WTC11 (cell line): ENCODE measurements at regions not wholly inside any gene's neighbourhood (a gene's known extent, or its start where the extent isn't known, plus 50 kb on each side); places are given as distances from the start of the nearest gene placed in this dataset.

ENCODE experiments used
- AFF4 ChIP-seq: sonication (generic); formaldehyde crosslinking; IDR thresholded peaks from 2 replicates; pipeline ENCODE4 v1.8.1; 2023; ENCODE audit warnings: mild to moderate bottlenecking, missing genetic modification reagents, borderline replicate concordance
- CTCF ChIP-seq: fragments of 200-600 bp; IDR thresholded peaks from 2 replicates; pipeline ENCODE4 v1.8.0; 2022; ENCODE audit warnings: antibody characterized with exemption
- ETV6 ChIP-seq: sonication (generic); formaldehyde crosslinking; IDR thresholded peaks from 2 replicates; pipeline ENCODE4 v1.8.1; 2022; ENCODE audit warnings: mild to moderate bottlenecking, missing genetic modification reagents
- JAZF1 ChIP-seq: fragments of 250-450 bp; sonication (Bioruptor Pico); IDR thresholded peaks from 2 replicates; pipeline ENCODE4 v1.9.0; 2021; ENCODE audit warnings: moderate library complexity, mild to moderate bottlenecking, inconsistent platforms
- MAX ChIP-seq: sonication (generic); formaldehyde crosslinking; IDR thresholded peaks from 2 replicates; pipeline ENCODE4 v1.8.0; 2022; ENCODE audit warnings: mild to moderate bottlenecking, missing genetic modification reagents
- TEAD1 ChIP-seq: sonication (generic); formaldehyde crosslinking; IDR thresholded peaks from 2 replicates; pipeline ENCODE4 v1.8.0; 2022; ENCODE audit warnings: mild to moderate bottlenecking, missing genetic modification reagents
- ZNF138 ChIP-seq: sonication (generic); formaldehyde crosslinking; conservative IDR thresholded peaks from 2 replicates; pipeline ENCODE4 v1.8.1; 2022; ENCODE audit warnings: mild to moderate bottlenecking, moderate library complexity, missing genetic modification reagents
- TF ChIP-seq, protein P1 (sequence below): sonication (generic); formaldehyde crosslinking; IDR thresholded peaks from 2 replicates; pipeline ENCODE4 v1.8.1; 2022; ENCODE audit warnings: low read depth, missing genetic modification reagents, borderline replicate concordance

DNA sequence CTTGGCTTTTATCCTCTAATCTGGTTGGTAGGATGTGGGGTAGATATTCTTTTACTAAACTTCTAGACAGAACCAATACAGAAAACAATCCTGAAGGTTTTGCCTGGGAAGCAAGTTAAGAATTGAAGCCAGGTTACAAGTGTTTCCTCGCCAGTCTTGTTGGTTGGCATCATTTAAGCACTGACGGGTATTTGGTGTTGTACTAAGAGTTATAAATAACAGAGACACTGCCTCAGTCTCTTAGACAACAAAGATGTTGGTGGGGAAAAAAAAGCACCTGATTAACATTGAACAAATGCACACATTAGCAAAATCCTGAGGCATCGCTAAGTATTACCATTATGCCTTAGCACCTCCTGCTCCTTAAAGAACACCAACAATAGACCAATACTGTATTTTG lies 272.2 kb downstream of the BRINP2 start:
- TF ChIP-seq JAZF1 (CRISPR knock-in tag) (no peak), CTCF (no peak), MAX (CRISPR knock-in tag) (no peak), ZNF138 (no peak), AFF4 (CRISPR knock-in tag) (no peak), ETV6 (no peak), TEAD1 (CRISPR knock-in tag) (no peak)
- TF ChIP-seq, protein P1, sequence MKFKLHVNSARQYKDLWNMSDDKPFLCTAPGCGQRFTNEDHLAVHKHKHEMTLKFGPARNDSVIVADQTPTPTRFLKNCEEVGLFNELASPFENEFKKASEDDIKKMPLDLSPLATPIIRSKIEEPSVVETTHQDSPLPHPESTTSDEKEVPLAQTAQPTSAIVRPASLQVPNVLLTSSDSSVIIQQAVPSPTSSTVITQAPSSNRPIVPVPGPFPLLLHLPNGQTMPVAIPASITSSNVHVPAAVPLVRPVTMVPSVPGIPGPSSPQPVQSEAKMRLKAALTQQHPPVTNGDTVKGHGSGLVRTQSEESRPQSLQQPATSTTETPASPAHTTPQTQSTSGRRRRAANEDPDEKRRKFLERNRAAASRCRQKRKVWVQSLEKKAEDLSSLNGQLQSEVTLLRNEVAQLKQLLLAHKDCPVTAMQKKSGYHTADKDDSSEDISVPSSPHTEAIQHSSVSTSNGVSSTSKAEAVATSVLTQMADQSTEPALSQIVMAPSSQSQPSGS (CRISPR knock-in tag): no peak
